ENCODE measurements at regions not wholly inside any gene's neighbourhood (a gene's known extent, or its start where the extent isn't known, plus 50 kb on each side); places are given as distances from the start of the nearest gene placed in this dataset.

- H3K4me3 ChIP-seq (ENCODE audit: low read depth, low read length) = no peak overlapping the region
- no peaks in the 10 kb centered on the region for H3K36me3 ChIP-seq (ENCODE audit: control insufficient read depth, insufficient read depth, low read length)
- peaks cover 4% of the 10 kb centered on the region for H3K9me3 ChIP-seq (ENCODE audit: control insufficient read depth, insufficient read depth, low read length)
Measured at GRCh38 chr9:80417211-80417773, 845.5 kb downstream of the TLE4 start.

GRCh38 chr9:80410106-80410505, 838.3 kb downstream of the TLE4 start:
- no peak overlapping the region for H3K4me3 ChIP-seq (ENCODE audit: low read depth, low read length)
- peaks cover 24% of the 10 kb centered on the region for H3K4me1 ChIP-seq (ENCODE audit: control insufficient read depth, insufficient read depth, low read length)
- H3K9me3 ChIP-seq (ENCODE audit: control insufficient read depth, insufficient read depth, low read length) = no peaks in the 10 kb centered on the region
- no peaks in the 10 kb centered on the region for H3K27me3 ChIP-seq (ENCODE audit: control insufficient read depth, insufficient read depth, low read length)
- no peak overlapping the region for H3K9ac ChIP-seq (ENCODE audit: low read depth, low read length)
- no peaks in the 10 kb centered on the region for H3K36me3 ChIP-seq (ENCODE audit: control insufficient read depth, insufficient read depth, low read length)

More at GRCh38 chr9:80417211-80417773, 845.5 kb downstream of the TLE4 start:
- H3K9ac ChIP-seq (ENCODE audit: low read depth, low read length) = no peak overlapping the region
- H3K27me3 ChIP-seq (ENCODE audit: control insufficient read depth, insufficient read depth, low read length) = no peaks in the 10 kb centered on the region
- H3K4me1 ChIP-seq (ENCODE audit: control insufficient read depth, insufficient read depth, low read length) = peaks cover 3% of the 10 kb centered on the region

GRCh38 chr9:80407220-80407619, 835.5 kb downstream of the TLE4 start:
- H3K9me3 ChIP-seq (ENCODE audit: control insufficient read depth, insufficient read depth, low read length) = no peaks in the 10 kb centered on the region
- no peak overlapping the region for H3K9ac ChIP-seq (ENCODE audit: low read depth, low read length)
- peaks cover 21% of the 10 kb centered on the region for H3K4me1 ChIP-seq (ENCODE audit: control insufficient read depth, insufficient read depth, low read length)
- H3K27me3 ChIP-seq (ENCODE audit: control insufficient read depth, insufficient read depth, low read length) = no peaks in the 10 kb centered on the region
- H3K4me3 ChIP-seq (ENCODE audit: low read depth, low read length) = no peak overlapping the region
- H3K36me3 ChIP-seq (ENCODE audit: control insufficient read depth, insufficient read depth, low read length) = no peaks in the 10 kb centered on the region

GRCh38 chr9:80401243-80401642, 829.5 kb downstream of the TLE4 start:
- no peaks in the 10 kb centered on the region for H3K9me3 ChIP-seq (ENCODE audit: control insufficient read depth, insufficient read depth, low read length)
- H3K4me3 ChIP-seq (ENCODE audit: low read depth, low read length) = no peak overlapping the region
- H3K9ac ChIP-seq (ENCODE audit: low read depth, low read length) = no peak overlapping the region
- no peaks in the 10 kb centered on the region for H3K36me3 ChIP-seq (ENCODE audit: control insufficient read depth, insufficient read depth, low read length)
- H3K27me3 ChIP-seq (ENCODE audit: control insufficient read depth, insufficient read depth, low read length) = no peaks in the 10 kb centered on the region
- no peaks in the 10 kb centered on the region for H3K4me1 ChIP-seq (ENCODE audit: control insufficient read depth, insufficient read depth, low read length)

GRCh38 chr9:80400624-80401230, 829.0 kb downstream of the TLE4 start:
- no peaks in the 10 kb centered on the region for H3K27me3 ChIP-seq (ENCODE audit: control insufficient read depth, insufficient read depth, low read length)
- no peaks in the 10 kb centered on the region for H3K9me3 ChIP-seq (ENCODE audit: control insufficient read depth, insufficient read depth, low read length)
- H3K9ac ChIP-seq (ENCODE audit: low read depth, low read length) = no peak overlapping the region
- no peaks in the 10 kb centered on the region for H3K36me3 ChIP-seq (ENCODE audit: control insufficient read depth, insufficient read depth, low read length)
- no peak overlapping the region for H3K4me3 ChIP-seq (ENCODE audit: low read depth, low read length)
- no peaks in the 10 kb centered on the region for H3K4me1 ChIP-seq (ENCODE audit: control insufficient read depth, insufficient read depth, low read length)

GRCh38 chr9:80399606-80400005, 827.8 kb downstream of the TLE4 start:
- Histone ChIP-seq H3K4me3 (ENCODE audit: low read depth, low read length) (no peak overlapping the region), H3K9ac (ENCODE audit: low read depth, low read length) (no peak overlapping the region), H3K9me3 (ENCODE audit: control insufficient read depth, insufficient read depth, low read length) (no peaks in the 10 kb centered on the region)

GRCh38 chr9:80387828-80388227, 816.1 kb downstream of the TLE4 start:
- Histone ChIP-seq H3K4me1 (ENCODE audit: control insufficient read depth, insufficient read depth, low read length) (no peaks in the 10 kb centered on the region), H3K4me3 (ENCODE audit: low read depth, low read length) (no peak overlapping the region), H3K9ac (ENCODE audit: low read depth, low read length) (no peak overlapping the region), H3K36me3 (ENCODE audit: control insufficient read depth, insufficient read depth, low read length) (no peaks in the 10 kb centered on the region), H3K27me3 (ENCODE audit: control insufficient read depth, insufficient read depth, low read length) (no peaks in the 10 kb centered on the region), H3K9me3 (ENCODE audit: control insufficient read depth, insufficient read depth, low read length) (no peaks in the 10 kb centered on the region)

More at GRCh38 chr9:80399606-80400005, 827.8 kb downstream of the TLE4 start:
- Histone ChIP-seq H3K36me3 (ENCODE audit: control insufficient read depth, insufficient read depth, low read length) (no peaks in the 10 kb centered on the region), H3K27me3 (ENCODE audit: control insufficient read depth, insufficient read depth, low read length) (no peaks in the 10 kb centered on the region), H3K4me1 (ENCODE audit: control insufficient read depth, insufficient read depth, low read length) (no peaks in the 10 kb centered on the region)

GRCh38 chr9:80385246-80385645, 813.5 kb downstream of the TLE4 start:
- no peaks in the 10 kb centered on the region for H3K27me3 ChIP-seq (ENCODE audit: control insufficient read depth, insufficient read depth, low read length)
- H3K9me3 ChIP-seq (ENCODE audit: control insufficient read depth, insufficient read depth, low read length) = no peaks in the 10 kb centered on the region
- H3K36me3 ChIP-seq (ENCODE audit: control insufficient read depth, insufficient read depth, low read length) = no peaks in the 10 kb centered on the region
- no peak overlapping the region for H3K4me3 ChIP-seq (ENCODE audit: low read depth, low read length)
- no peak overlapping the region for H3K9ac ChIP-seq (ENCODE audit: low read depth, low read length)
- no peaks in the 10 kb centered on the region for H3K4me1 ChIP-seq (ENCODE audit: control insufficient read depth, insufficient read depth, low read length)

- H3K9me3 ChIP-seq (ENCODE audit: control insufficient read depth, insufficient read depth, low read length) = no peaks in the 10 kb centered on the region
- H3K27me3 ChIP-seq (ENCODE audit: control insufficient read depth, insufficient read depth, low read length) = no peaks in the 10 kb centered on the region
- H3K4me3 ChIP-seq (ENCODE audit: low read depth, low read length) = no peak overlapping the region
- H3K9ac ChIP-seq (ENCODE audit: low read depth, low read length) = no peak overlapping the region
- no peaks in the 10 kb centered on the region for H3K4me1 ChIP-seq (ENCODE audit: control insufficient read depth, insufficient read depth, low read length)
- H3K36me3 ChIP-seq (ENCODE audit: control insufficient read depth, insufficient read depth, low read length) = no peaks in the 10 kb centered on the region
Measured at GRCh38 chr9:80383331-80383730, 811.6 kb downstream of the TLE4 start.

GRCh38 chr9:80382211-80382891, 810.6 kb downstream of the TLE4 start:
- Histone ChIP-seq H3K4me3 (ENCODE audit: low read depth, low read length) (no peak overlapping the region), H3K36me3 (ENCODE audit: control insufficient read depth, insufficient read depth, low read length) (no peaks in the 10 kb centered on the region), H3K9me3 (ENCODE audit: control insufficient read depth, insufficient read depth, low read length) (no peaks in the 10 kb centered on the region), H3K27me3 (ENCODE audit: control insufficient read depth, insufficient read depth, low read length) (no peaks in the 10 kb centered on the region), H3K4me1 (ENCODE audit: control insufficient read depth, insufficient read depth, low read length) (no peaks in the 10 kb centered on the region), H3K9ac (ENCODE audit: low read depth, low read length) (no peak overlapping the region)

GRCh38 chr9:80380301-80380700, 808.5 kb downstream of the TLE4 start:
- no peak overlapping the region for H3K4me3 ChIP-seq (ENCODE audit: low read depth, low read length)
- no peaks in the 10 kb centered on the region for H3K36me3 ChIP-seq (ENCODE audit: control insufficient read depth, insufficient read depth, low read length)
- H3K9me3 ChIP-seq (ENCODE audit: control insufficient read depth, insufficient read depth, low read length) = no peaks in the 10 kb centered on the region
- H3K4me1 ChIP-seq (ENCODE audit: control insufficient read depth, insufficient read depth, low read length) = peaks cover 2% of the 10 kb centered on the region
- no peak overlapping the region for H3K9ac ChIP-seq (ENCODE audit: low read depth, low read length)
- no peaks in the 10 kb centered on the region for H3K27me3 ChIP-seq (ENCODE audit: control insufficient read depth, insufficient read depth, low read length)

- Histone ChIP-seq H3K36me3 (ENCODE audit: control insufficient read depth, insufficient read depth, low read length) (no peaks in the 10 kb centered on the region), H3K27me3 (ENCODE audit: control insufficient read depth, insufficient read depth, low read length) (no peaks in the 10 kb centered on the region), H3K9me3 (ENCODE audit: control insufficient read depth, insufficient read depth, low read length) (no peaks in the 10 kb centered on the region), H3K4me3 (ENCODE audit: low read depth, low read length) (no peak overlapping the region), H3K4me1 (ENCODE audit: control insufficient read depth, insufficient read depth, low read length) (peaks cover 4% of the 10 kb centered on the region), H3K9ac (ENCODE audit: low read depth, low read length) (no peak overlapping the region)
Measured at GRCh38 chr9:80378669-80379293, 807.0 kb downstream of the TLE4 start.

Measured in iPS-15b (cell line).